GM21515 (cell line): ENCODE measurements at regions not wholly inside any gene's neighbourhood (a gene's known extent, or its start where the extent isn't known, plus 50 kb on each side); places are given as distances from the start of the nearest gene placed in this dataset.

Experiments used
- ATAC-seq: cut with Tn5 transposase; IDR thresholded peaks from one replicate; pipeline ENCODE4 v1.9.1; 2021; ENCODE audit not compliant: unreplicated experiment

GRCh38 chr1:23639460-23640095, 52.0 kb upstream of the RPL11 start:
- no peak for ATAC-seq

DNA sequence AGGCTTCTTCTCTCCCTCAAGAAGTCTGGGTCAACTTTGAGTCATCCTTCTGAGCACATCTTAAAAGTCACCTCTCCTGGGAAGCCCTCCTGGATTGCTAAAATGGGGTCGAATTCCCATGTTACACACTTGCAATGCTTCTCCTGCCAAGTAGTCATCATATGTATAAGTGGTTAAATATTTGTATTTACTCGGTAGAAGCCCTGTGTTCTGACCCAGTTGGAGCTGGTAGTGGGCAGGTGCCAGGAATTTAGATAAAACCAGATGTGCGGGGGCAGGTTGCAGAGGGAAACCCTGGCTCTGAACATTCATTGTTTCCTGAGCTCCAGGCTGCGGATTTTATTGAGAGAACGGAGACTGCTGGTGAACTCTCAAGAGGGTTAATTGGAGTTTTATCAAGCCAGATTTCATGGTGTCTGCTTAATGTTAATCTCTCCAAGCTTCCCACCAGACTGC, 52.8 kb upstream of the RPL11 start:
- no peak for ATAC-seq

DNA sequence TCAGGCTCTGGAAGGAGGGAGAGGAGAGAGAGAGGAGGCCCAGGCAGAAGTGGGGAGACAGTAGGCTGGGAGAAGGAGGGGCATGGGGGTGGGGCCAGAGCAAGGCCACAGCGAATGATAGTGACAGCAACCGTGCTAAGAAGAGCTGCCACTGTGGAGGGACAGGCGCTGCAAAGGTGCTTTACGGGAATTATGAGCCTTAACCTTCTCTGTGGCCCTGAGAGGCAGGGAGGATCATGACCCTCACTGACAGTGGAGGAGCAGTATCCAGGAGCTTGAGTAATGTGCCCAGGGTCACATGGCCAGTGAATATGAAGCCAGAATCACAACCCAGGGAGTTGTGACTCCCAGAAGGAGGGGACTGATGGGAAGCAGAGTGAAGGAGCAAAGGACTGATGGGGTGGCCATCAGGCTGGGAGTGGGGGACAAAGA, 53.4 kb upstream of the RPL11 start:
- no peak for ATAC-seq

- no peak for ATAC-seq
These were observed 55.6 kb upstream of the RPL11 start for GRCh38 chr1:23636009-23636408.

DNA sequence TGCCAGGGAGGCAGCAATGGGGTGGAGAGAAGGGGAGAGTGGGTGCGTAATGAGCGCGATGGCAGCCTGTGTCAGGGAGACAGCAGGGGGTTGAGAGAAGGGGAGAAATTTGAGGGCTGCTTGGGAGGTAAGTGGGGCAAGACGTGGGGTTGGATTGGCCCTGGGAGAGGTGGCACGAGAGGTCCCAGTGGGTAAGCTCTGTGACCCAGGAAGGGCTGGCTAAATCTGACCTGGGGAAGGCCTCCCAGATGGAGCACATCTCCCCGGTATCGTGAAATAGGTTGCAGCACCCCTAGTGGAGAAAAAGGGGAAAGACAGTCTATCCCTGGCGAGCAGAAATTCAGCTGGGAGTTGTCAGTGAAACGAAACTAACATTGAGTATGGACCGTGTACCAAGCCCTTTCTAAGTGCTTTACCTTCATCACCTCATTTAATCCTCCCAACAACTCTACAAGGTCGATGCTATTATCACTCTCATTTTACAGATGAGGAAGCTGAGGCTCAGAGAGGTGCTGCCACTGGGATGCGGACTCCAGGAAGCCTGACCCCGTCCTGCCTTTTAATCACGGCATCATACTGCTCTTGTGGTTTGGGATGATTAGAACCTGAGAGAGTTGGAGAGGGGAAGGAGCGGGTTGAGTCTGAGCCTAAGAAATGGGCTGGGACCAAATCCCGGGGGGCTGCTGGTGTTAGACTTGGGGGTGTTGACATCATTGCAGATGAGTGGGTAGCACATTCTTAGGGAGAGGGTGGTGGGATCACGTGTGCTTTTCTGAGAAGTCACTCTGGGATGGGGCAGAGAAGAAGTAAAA, 56.6 kb upstream of the RPL11 start:
- no peak for ATAC-seq

- no peak for ATAC-seq
These were observed 57.1 kb upstream of the RPL11 start for GRCh38 chr1:23634518-23634839.

DNA sequence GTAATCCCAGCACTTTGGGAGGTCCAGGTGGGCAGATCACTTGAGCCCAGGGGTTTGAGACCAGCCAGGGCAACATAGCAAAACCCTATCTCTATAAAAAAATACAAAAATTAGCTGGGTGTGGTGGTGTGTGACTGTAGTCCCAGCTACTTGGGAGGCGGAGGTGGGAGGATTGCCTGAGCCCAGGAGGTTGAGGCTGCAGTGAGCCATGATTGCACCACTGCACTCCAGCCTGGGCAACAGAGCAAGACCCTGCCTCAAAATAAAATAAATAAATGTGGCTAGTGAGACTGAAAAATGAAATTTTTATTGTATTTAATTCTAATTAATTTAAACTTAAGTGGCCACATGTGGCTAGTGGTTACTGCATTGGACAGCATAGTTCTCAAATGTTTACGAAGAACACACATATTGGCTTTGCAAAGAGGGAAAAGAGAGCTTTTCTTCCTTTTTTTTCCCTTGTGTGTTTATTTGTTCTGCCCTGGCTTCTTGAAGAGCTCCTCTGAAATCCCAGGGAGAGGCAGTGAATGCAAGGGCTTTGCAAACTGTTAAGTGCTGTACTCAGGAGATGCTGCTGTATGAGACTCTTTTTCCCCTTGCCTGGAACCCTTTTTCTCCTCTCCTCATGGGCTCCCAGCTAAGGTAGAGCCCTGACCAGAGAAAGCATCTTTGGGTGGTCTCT, 59.0 kb upstream of the RPL11 start:
- ATAC-seq: no peak

- ATAC-seq: no peak
These were observed 61.8 kb upstream of the RPL11 start for GRCh38 chr1:23629708-23630290.

- ATAC-seq: no peak
These were observed 62.6 kb upstream of the RPL11 start for GRCh38 chr1:23628951-23629387.

DNA sequence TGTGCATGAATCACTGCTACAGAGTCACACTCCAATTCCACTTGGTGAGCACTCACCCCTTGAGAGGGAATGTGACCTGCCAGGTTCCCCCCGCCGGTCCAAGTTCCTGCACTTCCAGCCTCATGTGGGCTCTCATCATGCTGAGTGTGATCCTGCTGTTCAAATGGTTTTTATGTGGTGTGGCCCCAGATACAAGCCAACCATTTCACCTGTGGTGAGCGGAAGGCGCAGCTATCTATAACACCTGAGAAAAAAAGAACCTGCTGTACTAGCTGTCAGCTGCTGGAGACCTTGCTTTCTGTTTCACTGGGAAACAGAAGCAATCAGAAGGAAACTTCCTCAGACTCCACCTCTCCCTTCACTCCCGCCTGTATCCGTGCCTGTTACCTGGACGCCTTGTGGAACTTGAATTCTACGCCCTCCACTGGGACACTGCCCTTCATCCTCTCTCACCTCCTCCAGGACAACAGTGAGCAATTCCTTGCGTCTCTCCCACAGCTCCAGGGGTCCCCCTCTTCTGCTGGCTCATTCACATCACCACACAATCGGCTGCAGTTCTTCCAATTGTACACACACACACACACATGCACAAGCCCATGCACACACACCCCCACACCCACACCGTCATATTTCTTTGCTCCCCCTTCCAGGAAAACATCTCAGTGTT, 64.4 kb upstream of the RPL11 start:
- ATAC-seq: no peak

DNA sequence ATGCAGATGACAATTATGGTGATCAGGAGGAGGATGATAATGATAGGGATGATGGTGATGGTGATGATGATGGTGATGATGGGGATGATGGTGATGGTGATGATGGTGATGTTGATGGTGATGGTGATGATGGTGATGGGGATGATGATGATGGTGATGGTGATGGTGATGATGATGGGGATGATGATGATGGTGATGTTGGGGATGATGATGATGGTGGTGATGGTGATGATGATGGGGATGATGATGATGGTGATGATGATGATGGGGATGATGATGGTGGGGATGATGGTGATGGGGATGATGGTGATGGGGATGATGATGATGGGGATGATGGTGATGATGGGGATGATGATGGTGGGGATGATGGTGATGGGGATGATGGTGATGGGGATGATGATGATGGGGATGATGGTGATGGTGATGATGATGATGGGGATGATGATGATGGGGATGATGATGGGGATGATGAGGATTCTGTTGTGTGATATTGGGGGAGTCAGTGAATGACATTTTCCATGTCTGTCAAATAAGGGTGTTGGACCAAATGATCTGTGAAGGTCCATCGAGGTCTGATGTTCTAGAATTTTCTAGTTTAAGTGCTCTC, 65.6 kb upstream of the RPL11 start:
- no peak for ATAC-seq

- ATAC-seq: no peak
These were observed 66.1 kb upstream of the RPL11 start for GRCh38 chr1:23625459-23625858.

DNA sequence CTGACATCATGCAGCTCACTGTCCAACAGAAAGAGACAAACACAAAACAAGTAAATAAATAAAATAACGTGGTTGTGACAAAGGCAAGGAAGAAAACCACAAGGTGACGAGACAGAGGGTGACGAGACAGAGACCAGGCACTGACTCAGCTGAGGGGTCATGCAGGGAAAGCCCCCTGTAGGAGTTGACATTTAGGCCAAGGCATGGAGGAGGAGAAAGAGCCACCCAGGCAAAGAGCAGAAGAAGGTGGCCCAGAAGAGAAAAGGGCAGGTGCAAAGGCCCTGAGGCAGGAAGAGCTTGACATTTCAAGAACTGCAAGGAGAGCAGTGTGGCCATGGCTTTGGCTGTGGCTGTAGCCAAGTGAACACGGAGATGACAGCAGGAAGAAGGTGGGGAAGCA, 65.1 kb upstream of the ID3 start:
- ATAC-seq: no peak

DNA sequence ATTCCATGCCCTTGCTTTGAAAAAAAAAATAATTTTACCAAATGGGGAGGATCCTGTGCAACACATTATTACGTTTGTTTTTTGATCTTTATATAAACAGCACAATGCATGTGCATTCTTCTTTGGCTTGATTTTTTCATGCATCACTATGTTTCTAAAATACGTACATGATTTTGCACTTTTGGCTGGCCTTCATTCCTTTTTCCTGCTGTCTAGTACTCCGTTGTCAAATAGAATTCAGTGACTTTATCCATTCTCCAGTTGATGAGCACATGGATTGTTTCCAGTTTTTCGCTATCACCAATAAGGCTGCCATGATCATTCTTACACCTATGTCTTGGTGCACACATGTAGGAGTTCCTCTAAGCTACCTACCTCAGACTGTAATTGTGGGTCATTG, 63.0 kb upstream of the ID3 start:
- no peak for ATAC-seq

DNA sequence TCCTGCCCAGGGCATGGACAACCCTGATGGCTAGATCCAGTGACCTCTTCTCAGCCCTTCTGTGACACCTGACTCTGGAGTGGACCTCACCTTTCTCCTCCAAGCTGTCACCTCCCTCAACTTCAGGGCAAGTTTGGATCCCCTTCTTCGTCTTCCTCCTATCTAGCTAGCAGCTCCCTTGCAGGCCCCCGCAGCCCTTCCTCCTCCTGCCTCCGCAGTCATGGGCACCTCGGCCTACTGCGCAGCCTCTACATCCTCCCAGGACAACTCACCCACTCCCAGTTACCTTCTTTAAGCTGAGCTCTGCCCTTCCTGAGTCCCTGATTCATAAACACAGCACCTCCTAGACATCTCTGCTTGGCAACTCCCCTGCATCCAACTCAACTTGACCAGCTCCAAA, 61.3 kb upstream of the ID3 start:
- ATAC-seq: no peak

DNA sequence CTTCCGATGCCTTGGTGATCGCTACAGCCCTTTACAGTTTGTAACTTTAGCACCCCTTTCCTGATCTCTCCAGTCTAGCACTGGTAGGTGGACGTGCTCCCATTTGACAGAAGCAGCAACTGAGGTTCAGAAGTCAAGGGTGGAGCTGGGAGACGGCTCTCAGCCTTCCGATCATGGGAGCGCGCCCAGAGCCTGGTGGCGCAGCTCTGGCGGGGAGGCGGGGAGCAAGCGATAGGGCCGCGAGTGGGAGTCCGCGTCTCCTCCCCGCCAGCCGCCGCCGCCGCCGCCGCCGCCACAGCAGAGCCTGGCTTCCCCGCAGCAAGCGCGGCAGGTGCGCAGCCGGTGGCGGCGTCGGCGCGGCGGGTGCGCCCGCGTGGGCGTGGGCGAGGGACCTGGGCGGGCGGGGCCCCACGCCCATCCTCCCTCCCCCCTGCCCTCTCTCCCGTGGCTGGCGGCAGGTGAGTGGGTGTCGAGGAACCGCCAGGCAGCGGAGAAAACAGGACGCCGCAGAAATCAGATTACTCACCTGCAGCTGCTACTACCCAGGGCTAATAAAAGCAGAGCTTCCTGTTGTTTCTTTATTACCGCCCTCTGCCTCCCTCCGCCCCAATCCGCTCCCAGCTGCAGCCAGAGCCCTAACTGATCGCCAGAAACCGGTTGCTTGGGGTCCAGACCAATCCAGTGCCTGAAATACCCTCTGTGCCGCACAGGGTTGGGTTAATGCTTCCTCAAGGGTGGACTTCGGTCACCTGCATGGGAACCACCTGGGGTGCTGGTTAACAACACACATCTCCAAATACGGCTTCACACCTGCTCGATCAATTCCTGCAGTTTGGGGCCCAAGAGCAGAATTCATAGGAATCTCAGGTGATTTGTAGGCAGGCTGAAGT, 60.2 kb upstream of the ID3 start:
- peak; percentile 75 for ATAC-seq

DNA sequence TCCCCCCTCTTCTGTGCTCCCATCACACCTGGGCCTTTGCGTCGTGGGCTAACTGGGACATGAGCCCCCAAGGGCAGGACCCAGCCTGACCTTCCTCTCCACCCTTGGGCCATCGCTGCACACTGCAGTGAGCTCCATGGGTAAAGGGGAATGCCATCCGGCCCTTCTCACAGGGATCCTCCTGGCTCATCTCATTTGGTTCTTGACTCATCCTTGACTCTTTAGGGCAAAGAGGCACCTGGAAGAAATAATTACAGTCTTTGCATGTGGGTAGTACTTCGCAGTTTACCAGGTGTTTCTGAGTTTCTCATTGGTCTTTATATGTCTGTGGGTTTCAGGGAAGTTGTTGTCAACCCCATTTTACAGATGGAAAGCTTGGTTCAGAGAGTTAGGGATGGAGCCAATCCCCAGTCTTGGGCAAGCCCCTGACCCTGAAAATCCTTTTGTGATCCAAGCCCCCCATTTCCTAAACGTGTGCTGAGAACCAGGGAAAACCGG, 59.3 kb upstream of the ID3 start:
- no peak for ATAC-seq

DNA sequence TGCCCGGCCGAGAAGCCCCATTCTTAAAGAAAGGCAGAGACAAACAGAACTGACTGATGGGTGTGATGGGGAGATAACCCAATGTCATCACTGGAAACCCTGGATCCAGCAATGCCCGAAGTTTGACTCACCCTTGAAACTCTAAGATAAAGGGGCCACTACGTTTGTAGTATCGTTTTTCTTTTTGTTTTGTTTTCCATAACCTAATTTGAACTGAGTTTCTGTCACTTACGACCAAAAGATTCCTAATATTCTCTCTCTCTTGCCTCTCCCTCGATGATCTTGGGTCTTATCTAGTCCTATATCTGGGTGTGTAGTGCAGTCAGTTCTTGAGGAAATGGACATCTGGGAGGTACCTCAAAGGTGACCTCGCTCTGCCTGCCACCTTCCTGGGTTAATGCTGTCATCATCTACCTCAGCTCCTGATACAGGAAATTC, 57.8 kb upstream of the ID3 start:
- ATAC-seq: no peak

GRCh38 chr1:23616292-23616824, 57.1 kb upstream of the ID3 start:
- ATAC-seq: no peak
